ENCODE measurements at regions not wholly inside any gene's neighbourhood (a gene's known extent, or its start where the extent isn't known, plus 50 kb on each side); places are given as distances from the start of the nearest gene placed in this dataset.

GRCh38 chr2:101638181-101638711, 59.3 kb upstream of the MAP4K4 start:
- TF ChIP-seq CTCF (IDR thresholded peaks at IDR 0.05) (no peak), POLR2AphosphoS5 (IDR thresholded peaks at IDR 0.05) (no peak)
